Cerebellar nuclear complex (tissue), 1 donor: ENCODE measurements at regions not wholly inside any gene's neighbourhood (a gene's known extent, or its start where the extent isn't known, plus 50 kb on each side); places are given as distances from the start of the nearest gene placed in this dataset.

Experiments used
- DNase-seq, 2 experiments: peaks; one replicate each; lab custom pipeline; 2025; lab: John Stamatoyannopoulos, UW

- no peak for DNase-seq
These were observed 128.8 kb upstream of the TRIB2 start for GRCh38 chr2:12587729-12588522.

GRCh38 chr2:12588986-12589385 lies 127.8 kb upstream of the TRIB2 start:
- DNase-seq = no peak

GRCh38 chr2:12589802-12590320 lies 126.9 kb upstream of the TRIB2 start:
- no peak for DNase-seq

GRCh38 chr2:12592296-12592695 lies 124.4 kb upstream of the TRIB2 start:
- no peak for DNase-seq

GRCh38 chr2:12594590-12594989 lies 122.1 kb upstream of the TRIB2 start:
- no peak for DNase-seq

GRCh38 chr2:12596771-12597170 lies 120.0 kb upstream of the TRIB2 start:
- DNase-seq = no peak

GRCh38 chr2:12597610-12598009 lies 119.1 kb upstream of the TRIB2 start:
- no peak for DNase-seq

GRCh38 chr2:12602661-12603060 lies 114.1 kb upstream of the TRIB2 start:
- DNase-seq = no peak

- DNase-seq = no peak
These were observed 112.9 kb upstream of the TRIB2 start for GRCh38 chr2:12603781-12604295.

GRCh38 chr2:12604341-12604740 lies 112.4 kb upstream of the TRIB2 start:
- no peak for DNase-seq

- no peak for DNase-seq
These were observed 111.4 kb upstream of the TRIB2 start for GRCh38 chr2:12605366-12605765.

- DNase-seq = no peak
These were observed 110.8 kb upstream of the TRIB2 start for GRCh38 chr2:12605936-12606335.

GRCh38 chr2:12606472-12607000 lies 110.2 kb upstream of the TRIB2 start:
- no peak for DNase-seq

- no peak for DNase-seq
These were observed 108.8 kb upstream of the TRIB2 start for GRCh38 chr2:12607971-12608370.

- no peak for DNase-seq
These were observed 106.4 kb upstream of the TRIB2 start for GRCh38 chr2:12610314-12610713.

- no peak for DNase-seq
These were observed 104.6 kb upstream of the TRIB2 start for GRCh38 chr2:12612168-12612567.

- DNase-seq = no peak
These were observed 104.1 kb upstream of the TRIB2 start for GRCh38 chr2:12612671-12613070.

GRCh38 chr2:12613137-12613835 lies 103.5 kb upstream of the TRIB2 start:
- DNase-seq = no peak

GRCh38 chr2:12615509-12615908 lies 101.2 kb upstream of the TRIB2 start:
- no peak for DNase-seq

- DNase-seq = no peak
These were observed 100.1 kb upstream of the TRIB2 start for GRCh38 chr2:12616456-12617156.

- DNase-seq = no peak
These were observed 99.4 kb upstream of the TRIB2 start for GRCh38 chr2:12617366-12617765.

- no peak for DNase-seq
These were observed 98.9 kb upstream of the TRIB2 start for GRCh38 chr2:12617853-12618252.
